B cell (primary cell): ENCODE measurements at regions not wholly inside any gene's neighbourhood (a gene's known extent, or its start where the extent isn't known, plus 50 kb on each side); places are given as distances from the start of the nearest gene placed in this dataset.

ENCODE experiments used
- ATAC-seq: fragments of 200-7000 bp; cut with Tn5 transposase; one replicate; pipeline ENCODE4 v1.10.0; 2021; ENCODE audit warnings: low read depth, mild to moderate bottlenecking, moderate number of reproducible peaks, moderate library complexity
- CTCF ChIA-PET: fragments of 350-600 bp; sonication (Branson Sonifier 250); formaldehyde crosslinking; loops from one replicate; lab custom pipeline; 2021; ENCODE audit warnings: antibody characterized with exemption, inconsistent platforms; lab: Charles Lee
- POLR2A ChIA-PET: fragments of 350-600 bp; sonication (Branson Sonifier 250); formaldehyde crosslinking; loops from one replicate; lab custom pipeline; 2021; ENCODE audit warnings: antibody characterized with exemption; lab: Charles Lee
- DNase-seq: peaks from one replicate; pipeline ENCODE4 v3.0.0; 2013
- H2AFZ ChIP-seq: 2 replicates; pipeline ENCODE4 v1.6.1; 2012; ENCODE audit warnings: mild to moderate bottlenecking, low read depth, low read length; ENCODE audit not compliant: insufficient read depth, poor library complexity, severe bottlenecking
- H3K27ac ChIP-seq, 2 donors: 1 replicate in 1 of 2; 2 replicates in 1 of 2; pipeline ENCODE4 v1.5.1; 2012 to 2013; ENCODE audit warnings: low read length in 2 of 2, mild to moderate bottlenecking in 2 of 2, moderate library complexity in 1 of 2
- H3K27me3 ChIP-seq, 4 experiments: fragments of 200-600 bp in 1 of 4; sonication (generic) in 1 of 4; replicated peaks in 1 of 4; 1 replicate in 2 of 4; 2 replicates in 2 of 4; pipeline versions ENCODE4 v1.6.1 to v1.7.0; 2013 to 2016; ENCODE audit warnings: low read length in 3 of 4, mild to moderate bottlenecking in 2 of 4, mixed read lengths in 1 of 4, moderate library complexity in 1 of 4; ENCODE audit not compliant: insufficient read depth in 4 of 4, control insufficient read depth in 3 of 4; ENCODE audit errors: control extremely low read depth in 1 of 4
- H3K36me3 ChIP-seq, 2 experiments: replicated peaks in 1 of 2; 1 replicate in 1 of 2; 2 replicates in 1 of 2; pipeline versions ENCODE4 v1.6.1 to v1.7.1; 2013; ENCODE audit warnings: low read length in 1 of 2; ENCODE audit not compliant: insufficient read depth in 2 of 2, control insufficient read depth in 1 of 2; ENCODE audit errors: control extremely low read depth in 1 of 2, extremely low read depth in 1 of 2
- H3K4me1 ChIP-seq, 2 donors: fragments of 200-600 bp in 1 of 2; sonication (generic) in 1 of 2; 1 replicate in 1 of 2; 2 replicates in 1 of 2; pipeline versions ENCODE4 v1.5.1 to v1.6.1; 2013 to 2017; ENCODE audit warnings: low read length in 2 of 2; ENCODE audit not compliant: control insufficient read depth in 2 of 2, insufficient read depth in 2 of 2
- H3K4me2 ChIP-seq: replicated peaks from 2 replicates; pipeline ENCODE3; 2012; ENCODE audit warnings: mild to moderate bottlenecking, low read depth, low read length; ENCODE audit not compliant: poor library complexity, severe bottlenecking
- H3K4me3 ChIP-seq, 5 experiments: fragments of 200-600 bp in 1 of 5; sonication (generic) in 1 of 5; 1 replicate in 3 of 5; 2 replicates in 2 of 5; pipeline versions ENCODE4 v1.5.1 to v1.7.0; 2011 to 2016; ENCODE audit warnings: low read length in 4 of 5, mild to moderate bottlenecking in 4 of 5, low read depth in 2 of 5, control low read depth in 1 of 5, moderate library complexity in 1 of 5; ENCODE audit not compliant: insufficient read depth in 1 of 5; ENCODE audit errors: control extremely low read depth in 1 of 5, extremely low read depth in 1 of 5
- H3K79me2 ChIP-seq: fragments of 200-600 bp; sonication (generic); one replicate; pipeline ENCODE4 v1.6.0; 2016; ENCODE audit warnings: low read length; ENCODE audit not compliant: control insufficient read depth, insufficient read depth
- H3K9ac ChIP-seq: fragments of 200-600 bp; sonication (generic); 2 replicates; pipeline ENCODE4 v1.6.1; 2017; ENCODE audit warnings: mild to moderate bottlenecking, low read length, moderate library complexity
- H3K9me3 ChIP-seq, 3 donors: one replicate each; pipeline versions ENCODE4 v1.6.1 to v1.7.1; 2013; ENCODE audit warnings: low read length in 2 of 3; ENCODE audit not compliant: control insufficient read depth in 2 of 3, insufficient read depth in 1 of 3; ENCODE audit errors: control extremely low read depth in 1 of 3
- H4K20me1 ChIP-seq: 2 replicates; pipeline ENCODE4 v1.6.0; 2012; ENCODE audit warnings: mild to moderate bottlenecking, low read length; ENCODE audit not compliant: insufficient read depth, control insufficient read depth, poor library complexity, severe bottlenecking
- H3K27ac Mint-ChIP-seq: one replicate; pipeline ENCODE4 v1.8.0; 2021; ENCODE audit warnings: mixed read lengths
- H3K27me3 Mint-ChIP-seq: one replicate; pipeline ENCODE4 v1.8.0; 2021; ENCODE audit warnings: mixed read lengths
- H3K4me1 Mint-ChIP-seq: one replicate; pipeline ENCODE4 v1.8.0; 2021; ENCODE audit warnings: mixed read lengths
- H3K4me3 Mint-ChIP-seq: one replicate; pipeline ENCODE4 v1.8.0; 2021; ENCODE audit warnings: mixed read lengths
- H3K9me3 Mint-ChIP-seq: one replicate; pipeline ENCODE4 v1.8.0; 2022; ENCODE audit warnings: mixed read lengths; ENCODE audit not compliant: insufficient read depth
- CTCF ChIP-seq: fragments of 200-600 bp; IDR thresholded peaks from one replicate; pipeline ENCODE4 v1.8.0; 2022; ENCODE audit warnings: antibody characterized with exemption, mild to moderate bottlenecking
- EZH2 ChIP-seq: IDR thresholded peaks from 2 replicates; pipeline ENCODE4 v1.6.1; 2012; ENCODE audit warnings: borderline replicate concordance, low read depth, mild to moderate bottlenecking, moderate library complexity, low read length; ENCODE audit not compliant: insufficient read depth, poor library complexity, severe bottlenecking
- WGBS: methylation state at CpG from one replicate; pipeline ENCODE4 v1.1.5; 2013; ENCODE audit warnings: missing lambda C conversion rate; ENCODE audit not compliant: insufficient coverage; 5-methylcytosine and 5-hydroxymethylcytosine counted together
- intact Hi-C: fragments of 100-400 bp; cut with micrococcal nuclease; formaldehyde crosslinking; loops from one replicate; pipeline ENCODE4 v1.10.0; 2022

DNA sequence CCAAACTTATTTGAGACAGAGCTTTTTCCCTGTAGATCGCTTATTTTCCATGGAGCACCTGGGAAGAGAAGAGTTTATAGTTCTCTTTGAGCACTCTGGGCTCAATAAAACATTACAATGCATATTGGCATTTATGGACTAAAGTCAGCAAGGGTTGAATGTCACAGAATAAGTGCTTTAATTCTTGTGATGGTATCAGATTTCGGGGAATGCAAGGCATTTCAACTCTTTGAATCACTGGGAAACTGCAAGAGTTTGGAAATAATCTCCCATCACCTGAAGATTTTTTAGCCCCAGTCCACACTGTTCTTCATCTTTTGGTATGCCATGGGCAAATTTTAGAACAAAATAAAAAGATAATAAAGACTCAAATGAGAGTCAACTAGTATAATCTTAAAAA, 111.5 kb upstream of the WDFY3 start:
- no peaks in the 10 kb centered on the region for H3K9me3 Mint-ChIP-seq
- ATAC-seq: no peak

DNA sequence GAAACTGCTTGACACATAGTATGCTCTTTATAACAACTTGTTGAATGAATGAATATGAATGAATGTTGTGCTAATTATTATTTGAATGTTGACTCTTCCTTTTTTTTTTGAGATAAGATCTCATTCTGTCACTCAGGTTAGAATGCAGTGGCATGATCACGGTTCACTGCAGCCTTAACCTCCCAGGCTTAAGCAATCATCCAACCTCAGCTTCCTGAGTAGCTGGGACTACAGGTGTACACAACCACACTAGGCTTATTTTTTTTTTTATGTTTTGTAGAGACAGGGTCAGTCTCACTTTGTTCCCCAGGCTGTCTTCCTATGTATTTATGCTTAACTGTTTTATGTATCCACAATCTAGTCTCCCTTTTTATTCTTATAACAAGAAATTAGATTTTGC, 114.7 kb upstream of the WDFY3 start:
- intact Hi-C loops: loop anchor here (5.0 kb wide), 2 partner anchors 666 to 1816 kb away; no protein-coding TSS in a partner anchor
- Histone ChIP-seq H2AFZ (no peak overlapping the region), H3K36me3 (no peaks in the 10 kb centered on the region), H3K9me3 (peaks cover 0 to 4% (median 0%) of the 10 kb centered on the region in 3 donors), H3K27ac (no peak overlapping the region), H3K27me3 (peaks cover 0 to 9% (median 5%) of the 10 kb centered on the region in 4 experiments), H4K20me1 (no peaks in the 10 kb centered on the region), H3K9ac (no peak overlapping the region), H3K4me1 (no peaks in the 10 kb centered on the region), H3K4me3 (no peak overlapping the region), H3K4me2 (no peak overlapping the region), H3K79me2 (no peaks in the 10 kb centered on the region)
- Mint-ChIP-seq H3K9me3 (no peaks in the 10 kb centered on the region), H3K4me3 (no peak overlapping the region), H3K27ac (no peak overlapping the region), H3K4me1 (peaks cover 6% of the 10 kb centered on the region), H3K27me3 (peaks cover 3% of the 10 kb centered on the region)
- TF ChIP-seq CTCF (no peak), EZH2 (no peak)
- ATAC-seq: no peak
- peak; percentile 2 for DNase-seq
- CTCF ChIA-PET: interaction anchor here (1.2 kb wide), 1 partner anchor 965 kb away, joined by 3 read pairs; no protein-coding TSS in a partner anchor
- POLR2A ChIA-PET: no interaction called here
- WGBS: no CpG with 5 or more reads among the region's 1 CpG

More for the DNA sequence above, 111.5 kb upstream of the WDFY3 start:
- Histone ChIP-seq H3K27ac (no peak overlapping the region), H3K9me3 (peaks cover 0 to 4% (median 0%) of the 10 kb centered on the region in 3 donors), H3K4me1 (no peaks in the 10 kb centered on the region), H2AFZ (no peak overlapping the region), H3K4me3 (no peak overlapping the region), H3K9ac (no peak overlapping the region), H3K4me2 (no peak overlapping the region), H3K79me2 (no peaks in the 10 kb centered on the region), H4K20me1 (no peaks in the 10 kb centered on the region), H3K27me3 (peaks cover 0 to 10% (median 4%) of the 10 kb centered on the region in 4 experiments), H3K36me3 (no peaks in the 10 kb centered on the region)
- DNase-seq: no peak
- no CpG with 5 or more reads among the region's 2 CpGs for WGBS
- Mint-ChIP-seq H3K27me3 (peaks cover 20% of the 10 kb centered on the region), H3K4me1 (peaks cover 6% of the 10 kb centered on the region), H3K4me3 (no peak overlapping the region), H3K27ac (no peak overlapping the region)
- CTCF ChIA-PET: no interaction called here
- intact Hi-C loops: no loop called here
- no peak for TF ChIP-seq EZH2
- no peak for TF ChIP-seq CTCF
- POLR2A ChIA-PET: no interaction called here
